Endothelial cell of umbilical vein (primary cell): ENCODE measurements at regions not wholly inside any gene's neighbourhood (a gene's known extent, or its start where the extent isn't known, plus 50 kb on each side); places are given as distances from the start of the nearest gene placed in this dataset.

ENCODE experiments used
- BruUV-seq: library from RNA; stranded (reverse); fragments of 400-500 nt; replicated peaks from 2 replicates; lab custom pipeline; 2021; lab: Mats Ljungman, UMichigan
- CTCF ChIA-PET: fragments of 300-600, 350-600 bp; sonication (Branson Sonifier 250); formaldehyde crosslinking; loops from one replicate; lab custom pipeline; 2021; ENCODE audit warnings: antibody characterized with exemption, inconsistent platforms; lab: Charles Lee
- POLR2A ChIA-PET: fragments of 300-600, 350-600 bp; sonication (Branson Sonifier 250); formaldehyde crosslinking; loops from one replicate; lab custom pipeline; 2021; ENCODE audit warnings: antibody characterized with exemption, inconsistent platforms; lab: Charles Lee
- DNase-seq: peaks from one replicate; pipeline ENCODE4 v3.0.0-alpha.2; 2011; ENCODE audit warnings: low read depth, low spot score
- FAIRE-seq: peaks from 2 replicates; lab custom pipeline; 2011; peaks lifted over from hg19 to GRCh38; lab: Jason Lieb, UNC
- H2AFZ ChIP-seq: 2 replicates; pipeline ENCODE4 v1.6.0; 2012; ENCODE audit warnings: low read depth, low read length, control low read depth, inconsistent platforms
- H3K27ac ChIP-seq: 2 replicates; pipeline ENCODE4 v1.5.1; 2011; ENCODE audit warnings: low read depth, mild to moderate bottlenecking, control low read depth, low read length, moderate library complexity; ENCODE audit not compliant: insufficient read depth
- H3K27me3 ChIP-seq, 2 experiments: 2 replicates each; pipeline versions ENCODE4 v1.6.0 to v1.6.1; 2011; ENCODE audit warnings: low read length in 2 of 2, mixed read lengths in 1 of 2; ENCODE audit not compliant: control insufficient read depth in 2 of 2, insufficient read depth in 2 of 2
- H3K36me3 ChIP-seq, 2 experiments: 2 replicates in 1 of 2; 3 replicates in 1 of 2; pipeline ENCODE4 v1.5.1; 2011; ENCODE audit warnings: low read length in 2 of 2, mild to moderate bottlenecking in 1 of 2, moderate library complexity in 1 of 2; ENCODE audit not compliant: control insufficient read depth in 2 of 2, insufficient read depth in 2 of 2; ENCODE audit errors: extremely low read depth in 1 of 2
- H3K4me1 ChIP-seq: 3 replicates; pipeline ENCODE4 v1.5.1; 2011; ENCODE audit warnings: mild to moderate bottlenecking, low read length; ENCODE audit not compliant: control insufficient read depth, insufficient read depth; ENCODE audit errors: extremely low read depth
- H3K4me2 ChIP-seq: 2 replicates; pipeline ENCODE4 v1.6.1; 2011; ENCODE audit warnings: low read length, control low read depth, mixed read lengths; ENCODE audit not compliant: insufficient read depth
- H3K4me3 ChIP-seq, 3 experiments: fragments of 200-600 bp in 1 of 3; sonication (generic), shearing (Covaris generic) in 1 of 3; replicated peaks in 1 of 3; 2 replicates each; pipeline ENCODE4 v1.5.1; 2011 to 2016; ENCODE audit warnings: control low read depth in 3 of 3, low read length in 3 of 3, mild to moderate bottlenecking in 2 of 3, inconsistent platforms in 1 of 3, low read depth in 1 of 3, moderate library complexity in 1 of 3; ENCODE audit not compliant: insufficient read depth in 1 of 3
- H3K79me2 ChIP-seq: 2 replicates; pipeline ENCODE4 v1.6.0; 2012; ENCODE audit warnings: low read length, inconsistent platforms; ENCODE audit not compliant: control insufficient read depth, insufficient read depth
- H3K9ac ChIP-seq: replicated peaks from 2 replicates; pipeline ENCODE3; 2011; ENCODE audit warnings: low read length, control low read depth; ENCODE audit not compliant: insufficient read depth; ENCODE audit errors: extremely low read depth
- H3K9me1 ChIP-seq: replicated peaks from 3 replicates; pipeline ENCODE4 v1.6.0; 2011; ENCODE audit warnings: mild to moderate bottlenecking, low read length; ENCODE audit not compliant: control insufficient read depth, insufficient read depth; ENCODE audit errors: extremely low read depth
- H3K9me3 ChIP-seq: replicated peaks from 2 replicates; pipeline ENCODE4 v1.5.1; 2012; ENCODE audit warnings: low read length, inconsistent platforms; ENCODE audit not compliant: control insufficient read depth, insufficient read depth
- H4K20me1 ChIP-seq: replicated peaks from 2 replicates; pipeline ENCODE3; 2011; ENCODE audit warnings: mild to moderate bottlenecking, low read length; ENCODE audit not compliant: control insufficient read depth, insufficient read depth; ENCODE audit errors: extremely low read depth
- CTCF ChIP-seq, 2 donors: IDR thresholded peaks; 1 replicate in 1 of 2; 2 replicates in 1 of 2; pipeline ENCODE4 v1.5.1; 2011; ENCODE audit warnings: low read length in 2 of 2, mild to moderate bottlenecking in 2 of 2, moderate library complexity in 2 of 2, control low read depth in 1 of 2, inconsistent platforms in 1 of 2, low read depth in 1 of 2; ENCODE audit not compliant: insufficient read depth in 1 of 2; ENCODE audit errors: extremely low read depth in 1 of 2
- EZH2 ChIP-seq: IDR thresholded peaks from 2 replicates; pipeline ENCODE4 v1.6.1; 2012; ENCODE audit warnings: borderline replicate concordance, low read depth, mild to moderate bottlenecking, moderate library complexity, low read length, inconsistent platforms; ENCODE audit not compliant: severe bottlenecking
- FOS ChIP-seq: IDR thresholded peaks from 2 replicates; pipeline ENCODE4 v1.6.1; 2011; ENCODE audit warnings: mild to moderate bottlenecking, low read length, moderate library complexity, borderline replicate concordance; ENCODE audit not compliant: insufficient read depth
- GATA2 ChIP-seq: IDR thresholded peaks from 2 replicates; pipeline ENCODE4 v1.7.0; 2011; ENCODE audit warnings: low read depth, mild to moderate bottlenecking, moderate library complexity, mixed read lengths, low read length; ENCODE audit not compliant: insufficient read length, insufficient read depth
- JUN ChIP-seq: IDR thresholded peaks from 2 replicates; pipeline ENCODE4 v1.6.1; 2011; ENCODE audit warnings: borderline replicate concordance, low read depth; ENCODE audit not compliant: insufficient read length, insufficient read depth
- MAX ChIP-seq: IDR thresholded peaks from 2 replicates; pipeline ENCODE4 v1.6.1; 2011; ENCODE audit not compliant: insufficient read depth, insufficient read length
- MYC ChIP-seq: IDR thresholded peaks from one replicate; pipeline ENCODE4 v1.6.1; 2011; ENCODE audit warnings: mild to moderate bottlenecking, low read depth, low read length
- POLR2A ChIP-seq: IDR thresholded peaks from 2 replicates; pipeline ENCODE4 v1.6.1; 2012; ENCODE audit warnings: low read depth, mild to moderate bottlenecking, control low read depth, low read length
- POLR2AphosphoS5 ChIP-seq: IDR thresholded peaks from 2 replicates; pipeline ENCODE4 v1.6.1; 2012; ENCODE audit warnings: low read depth, mild to moderate bottlenecking, control low read depth, low read length, moderate library complexity; ENCODE audit not compliant: insufficient read depth
- dilution Hi-C: fragments of 300-500 bp; cut with MboI; formaldehyde crosslinking; loops from one replicate; pipeline ENCODE4 v1.15.0; 2019; ENCODE audit warnings: low sequenced_read_pairs; ENCODE audit not compliant: extremely low pct_ligation_motif_present
- intact Hi-C: fragments of 100-400 bp; cut with micrococcal nuclease; formaldehyde crosslinking; loops from one replicate; pipeline ENCODE4 v1.10.0; 2022

GRCh38 chr7:49243521-49243920, 319.2 kb downstream of the CDC14C start:
- H3K9me1 ChIP-seq = no peaks in the 10 kb centered on the region

More at GRCh38 chr7:49243521-49243920, 319.2 kb downstream of the CDC14C start:
- H3K27ac ChIP-seq = no peak overlapping the region
- TF ChIP-seq POLR2A (no peak), POLR2AphosphoS5 (no peak), EZH2 (no peak), JUN (no peak), CTCF (IDR thresholded peaks at IDR 0.05; ENCODE audit: extremely low read depth in 1 of 2, insufficient read depth in 1 of 2, low read depth in 1 of 2, low read length in 2 of 2) (no peak), FOS (no peak), GATA2 (no peak), MAX (no peak), MYC (no peak)
- H3K36me3 ChIP-seq = no peaks in the 10 kb centered on the region
- peaks cover 2% of the 10 kb centered on the region for H3K9me3 ChIP-seq
- no peaks in the 10 kb centered on the region for H3K27me3 ChIP-seq
- no peaks in the 10 kb centered on the region for H3K4me1 ChIP-seq
- H4K20me1 ChIP-seq = no peaks in the 10 kb centered on the region
- no peak overlapping the region for H3K9ac ChIP-seq
- no peak overlapping the region for H2AFZ ChIP-seq
- dilution Hi-C loops (no loop called here), intact Hi-C loops (no loop called here)
- H3K79me2 ChIP-seq = no peaks in the 10 kb centered on the region
- DNase-seq = no peak
- POLR2A ChIA-PET = no interaction called here
- FAIRE-seq = no peak
- no peak overlapping the region for H3K4me3 ChIP-seq
- BruUV-seq = no TSS peak
- no peak overlapping the region for H3K4me2 ChIP-seq
- CTCF ChIA-PET = no interaction called here
